ENCODE measurements at regions not wholly inside any gene's neighbourhood (a gene's known extent, or its start where the extent isn't known, plus 50 kb on each side); places are given as distances from the start of the nearest gene placed in this dataset.
"Not testable (repeated sequence)": the region's sequence is repeated elsewhere in the genome, so short reads cannot be mapped to it uniquely, and the experiment has no call there.

DNA sequence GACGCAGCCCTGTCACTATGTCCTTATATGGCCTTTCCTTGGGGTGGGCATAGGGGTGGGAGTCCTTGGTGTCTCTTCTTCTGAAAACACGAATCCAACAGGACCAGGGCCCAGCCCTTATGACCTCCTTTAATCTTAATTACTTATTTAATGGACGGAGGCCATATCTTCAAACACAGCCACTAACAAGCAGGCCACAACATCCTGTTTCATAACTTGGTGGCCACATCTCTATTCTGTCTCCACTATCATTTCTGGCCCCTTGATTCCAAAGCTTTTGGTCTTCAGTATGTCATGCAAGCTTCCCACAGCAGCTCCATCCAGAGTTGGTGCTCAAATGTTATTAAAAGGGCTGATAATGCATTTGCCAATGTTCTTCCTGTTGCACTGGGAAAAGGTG lies 287.3 kb upstream of the SMIM21 start:
- no peak for DNase-seq

DNA sequence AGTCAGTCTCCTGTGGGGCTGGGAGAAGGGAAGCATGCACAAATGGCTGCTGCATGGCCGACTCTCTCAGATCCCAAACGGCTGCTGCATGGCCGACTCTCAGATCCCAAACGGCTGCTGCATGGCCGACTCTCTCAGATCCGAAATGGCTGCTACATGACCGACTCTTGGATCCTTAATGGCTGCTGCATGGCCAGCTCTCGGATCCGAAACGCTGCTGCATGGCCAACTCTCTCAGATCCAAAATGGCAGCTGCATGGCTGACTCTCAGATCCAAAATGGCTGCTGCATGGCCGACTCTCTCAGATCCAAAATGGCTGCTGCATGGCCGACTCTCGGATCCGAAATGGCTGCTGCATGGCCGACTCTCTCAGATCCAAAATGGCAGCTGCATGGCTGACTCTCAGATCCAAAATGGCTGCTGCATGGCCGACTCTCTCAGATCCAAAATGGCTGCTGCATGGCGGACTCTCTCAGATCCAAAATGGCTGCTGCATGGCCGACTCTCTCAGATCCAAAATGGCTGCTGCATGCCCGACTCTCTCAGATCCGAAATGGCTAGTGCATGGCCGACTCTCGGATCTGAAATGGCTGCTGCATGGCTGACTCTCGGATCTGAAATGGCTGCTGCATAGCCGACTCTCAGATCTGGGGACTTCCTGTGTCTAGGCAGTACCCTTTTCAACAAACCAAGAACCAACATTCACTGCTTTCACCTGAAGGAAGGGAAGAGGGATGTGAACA lies 284.8 kb upstream of the SMIM21 start:
- not testable (repeated sequence) for DNase-seq

DNA sequence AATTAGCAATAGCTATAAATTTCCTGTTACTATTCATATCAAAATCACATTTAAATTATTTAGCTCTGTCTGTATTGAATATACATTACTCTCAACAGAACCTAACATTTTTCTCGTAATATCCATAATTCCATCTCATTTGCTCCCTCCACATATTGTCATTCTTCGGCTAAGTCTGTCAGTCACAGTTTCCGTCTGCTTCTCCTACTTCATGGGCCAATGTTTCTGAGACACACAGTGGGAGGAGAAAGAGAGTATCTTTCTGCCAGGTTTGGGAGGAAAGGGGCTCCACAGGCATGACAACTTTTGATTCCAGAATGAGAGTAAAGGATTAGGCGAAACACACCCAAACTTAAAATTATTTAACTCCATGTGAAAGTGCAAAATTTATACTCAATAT lies 273.1 kb upstream of the SMIM21 start:
- no peak for DNase-seq

DNA sequence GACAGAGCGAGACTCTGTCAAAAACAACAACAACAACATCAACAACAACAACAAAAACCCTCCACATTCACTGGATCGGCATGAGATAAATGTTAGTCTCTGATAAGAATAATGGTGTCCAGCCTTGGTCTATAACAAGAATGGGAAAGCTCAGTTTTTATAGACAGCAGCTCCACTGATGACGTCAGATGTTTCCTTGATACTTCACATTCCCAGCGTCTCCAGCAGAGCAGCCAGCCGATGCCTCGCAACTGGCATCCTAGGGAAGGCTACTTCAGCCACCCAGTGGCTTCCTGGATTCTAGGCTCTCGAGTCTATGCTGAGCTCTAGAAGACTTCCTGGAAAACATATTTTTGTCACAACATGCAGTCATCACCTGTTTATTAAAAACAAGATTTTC lies 271.4 kb upstream of the SMIM21 start:
- no peak for DNase-seq

DNA sequence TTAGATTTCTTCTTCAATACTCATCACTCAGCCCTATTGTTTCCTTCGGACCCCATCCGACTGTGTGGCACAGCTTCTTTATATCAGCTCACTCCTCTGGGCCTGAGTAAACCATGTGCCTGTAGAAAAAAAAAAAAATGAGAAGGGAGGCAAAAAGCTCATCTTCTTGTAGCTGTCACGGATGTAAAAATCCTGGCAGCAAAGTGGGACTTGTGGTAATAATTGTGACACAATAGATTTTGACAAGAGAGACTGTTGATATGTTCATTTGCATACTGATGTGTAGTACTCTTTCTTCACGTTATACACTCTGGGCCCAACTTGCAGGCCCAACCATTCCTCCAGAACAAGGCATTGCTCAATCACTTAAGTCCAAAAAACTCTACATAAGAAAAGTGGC lies 270.0 kb upstream of the SMIM21 start:
- no peak for DNase-seq

- no peak for DNase-seq
Observed at GRCh38 chr18:75696391-75696790, 268.9 kb upstream of the SMIM21 start.

GRCh38 chr18:75694292-75694691 lies 266.8 kb upstream of the SMIM21 start:
- no peak for DNase-seq

GRCh38 chr18:75691483-75691882 lies 264.0 kb upstream of the SMIM21 start:
- no peak for DNase-seq

DNA sequence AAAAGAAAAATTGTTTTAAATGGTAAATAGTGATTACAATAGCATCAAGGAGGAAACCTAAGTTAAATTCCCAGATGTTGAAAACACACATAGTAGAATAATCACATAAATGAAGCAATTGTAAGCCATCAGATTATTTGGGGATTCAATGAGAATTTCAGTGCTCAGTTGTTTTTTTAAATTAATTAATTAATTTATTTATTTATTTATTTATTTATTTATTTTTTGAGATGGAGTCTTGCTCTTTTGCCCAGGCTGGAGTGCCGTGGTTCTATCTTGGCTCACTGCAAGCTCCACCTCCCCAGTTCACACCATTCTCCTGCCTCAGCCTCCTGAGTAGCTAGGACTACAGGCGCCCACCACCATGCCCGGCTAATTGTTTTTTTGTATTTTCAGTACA lies 262.8 kb upstream of the SMIM21 start:
- not testable (repeated sequence) for DNase-seq

- DNase-seq: no peak
Observed at GRCh38 chr18:75687626-75688025, 260.1 kb upstream of the SMIM21 start.

DNA sequence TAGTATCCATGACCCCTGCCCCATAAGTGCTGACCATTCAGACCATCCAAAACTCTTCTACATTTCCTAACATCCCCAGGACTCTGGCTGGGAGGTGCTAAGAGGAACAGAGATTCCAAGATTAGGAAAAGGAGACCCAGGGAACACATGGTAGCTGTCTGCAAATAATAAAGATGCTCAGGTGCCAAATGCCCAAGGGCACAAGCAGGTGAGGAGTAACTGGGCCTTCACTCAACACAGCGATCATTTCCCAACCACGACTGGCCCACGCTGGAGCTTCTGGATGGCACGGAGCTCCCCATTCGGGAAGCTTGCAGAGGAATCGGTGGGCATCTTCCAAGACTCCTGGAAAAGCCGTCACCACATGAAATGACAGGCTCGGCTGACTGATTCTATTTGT lies 255.9 kb upstream of the SMIM21 start:
- no peak for DNase-seq

- DNase-seq: no peak
Observed at GRCh38 chr18:75681538-75682115, 254.1 kb upstream of the SMIM21 start.

DNA sequence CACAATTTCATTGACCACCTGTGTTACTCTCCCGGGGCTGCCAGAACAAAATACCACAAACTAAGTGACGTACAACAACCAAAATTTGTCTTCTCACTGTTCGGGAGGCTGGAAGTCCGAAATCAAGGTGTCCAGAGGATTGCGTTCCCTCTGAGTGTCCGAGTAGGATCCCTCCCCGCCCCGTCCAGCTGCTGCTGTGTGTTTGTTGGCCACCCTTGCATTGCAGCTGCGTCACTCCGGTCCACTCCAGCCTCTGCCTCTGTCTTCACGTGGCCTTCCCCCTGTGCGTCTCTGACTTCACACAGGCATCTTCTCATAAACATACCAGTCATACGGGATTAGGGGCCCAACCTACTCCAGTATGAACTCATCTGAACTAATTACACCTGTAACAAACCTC lies 251.8 kb upstream of the SMIM21 start:
- no peak for DNase-seq

DNA sequence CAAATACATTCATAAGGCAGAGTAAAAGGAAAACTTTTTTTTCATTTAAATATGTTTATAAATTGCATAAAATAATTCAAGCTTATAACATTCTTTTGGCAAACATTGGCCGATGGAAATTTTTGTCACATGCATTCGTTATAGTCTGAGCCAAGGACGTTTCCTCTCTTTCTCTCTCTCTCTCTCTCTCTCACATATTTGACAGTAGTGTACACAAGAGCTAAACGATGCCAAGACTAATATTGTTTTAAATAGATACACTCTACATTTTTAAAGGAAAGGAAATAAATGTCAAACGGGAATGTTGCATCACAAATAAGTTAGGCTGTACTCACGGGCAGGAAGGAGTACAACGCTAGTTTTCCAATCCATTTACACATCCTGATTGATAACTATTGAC lies 251.1 kb upstream of the SMIM21 start:
- no peak for DNase-seq

DNA sequence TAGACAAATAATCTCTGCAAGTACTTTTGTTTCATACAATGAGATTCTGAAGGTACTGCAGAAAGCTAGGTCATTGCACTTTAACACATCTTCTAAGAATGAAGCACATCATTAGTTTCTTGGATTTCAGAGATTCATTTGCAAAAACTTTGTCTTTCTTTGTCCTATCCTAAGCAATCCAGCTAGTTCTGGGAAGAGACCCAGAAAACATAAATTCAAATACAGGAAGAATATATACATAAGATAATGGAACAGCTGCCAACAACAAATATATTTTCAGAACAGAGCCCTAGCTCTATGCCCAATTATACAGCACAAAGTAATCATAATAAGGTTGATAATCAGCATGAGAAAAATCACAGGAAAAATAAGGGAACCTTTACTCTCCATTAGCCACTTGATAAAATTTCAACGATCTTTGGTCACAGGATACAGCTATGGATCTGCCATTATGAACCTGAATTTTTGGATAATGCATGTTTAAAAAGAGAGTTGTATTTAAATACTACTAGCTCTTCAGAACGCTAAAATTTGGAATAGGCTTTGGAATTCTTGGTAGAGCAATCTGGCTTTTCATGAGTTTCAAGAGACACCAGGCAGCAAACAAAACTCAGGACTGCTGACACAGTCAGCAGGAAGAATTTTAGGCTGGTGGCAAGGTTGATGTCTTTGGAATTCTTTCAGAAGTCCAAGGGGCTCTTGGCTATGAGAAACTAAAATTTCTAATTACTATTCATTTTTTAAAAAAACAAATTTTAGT lies 250.4 kb upstream of the SMIM21 start:
- DNase-seq: no peak

GRCh38 chr18:75660932-75661331 lies 233.4 kb upstream of the SMIM21 start:
- DNase-seq: no peak

DNA sequence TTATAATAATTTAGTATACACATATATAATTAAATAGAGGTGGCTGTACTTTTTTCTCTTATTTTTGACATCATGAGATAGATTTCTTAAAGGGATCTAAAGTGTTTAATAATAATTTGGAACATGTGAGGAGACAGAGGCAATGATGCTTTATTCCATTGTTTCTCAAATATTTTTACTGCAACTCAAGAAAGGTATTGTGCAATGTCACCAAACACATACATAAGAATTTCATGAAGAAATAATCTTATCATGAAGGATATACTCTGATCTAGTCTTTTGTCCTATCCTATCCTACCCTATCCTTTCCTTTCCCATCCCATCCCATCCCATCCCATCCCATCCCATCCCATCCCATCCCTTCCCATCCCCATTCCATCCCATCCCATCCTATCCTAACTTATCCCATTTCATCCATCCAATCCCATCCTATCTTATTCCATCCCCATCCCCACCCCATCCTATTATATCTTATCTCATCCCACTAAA lies 232.1 kb upstream of the SMIM21 start:
- DNase-seq: no peak

GRCh38 chr18:75658330-75658729 lies 230.8 kb upstream of the SMIM21 start:
- no peak for DNase-seq

- no peak for DNase-seq
Observed at GRCh38 chr18:75656563-75657247, 229.2 kb upstream of the SMIM21 start.

- no peak for DNase-seq
Observed at GRCh38 chr18:75656035-75656434, 228.5 kb upstream of the SMIM21 start.

DNA sequence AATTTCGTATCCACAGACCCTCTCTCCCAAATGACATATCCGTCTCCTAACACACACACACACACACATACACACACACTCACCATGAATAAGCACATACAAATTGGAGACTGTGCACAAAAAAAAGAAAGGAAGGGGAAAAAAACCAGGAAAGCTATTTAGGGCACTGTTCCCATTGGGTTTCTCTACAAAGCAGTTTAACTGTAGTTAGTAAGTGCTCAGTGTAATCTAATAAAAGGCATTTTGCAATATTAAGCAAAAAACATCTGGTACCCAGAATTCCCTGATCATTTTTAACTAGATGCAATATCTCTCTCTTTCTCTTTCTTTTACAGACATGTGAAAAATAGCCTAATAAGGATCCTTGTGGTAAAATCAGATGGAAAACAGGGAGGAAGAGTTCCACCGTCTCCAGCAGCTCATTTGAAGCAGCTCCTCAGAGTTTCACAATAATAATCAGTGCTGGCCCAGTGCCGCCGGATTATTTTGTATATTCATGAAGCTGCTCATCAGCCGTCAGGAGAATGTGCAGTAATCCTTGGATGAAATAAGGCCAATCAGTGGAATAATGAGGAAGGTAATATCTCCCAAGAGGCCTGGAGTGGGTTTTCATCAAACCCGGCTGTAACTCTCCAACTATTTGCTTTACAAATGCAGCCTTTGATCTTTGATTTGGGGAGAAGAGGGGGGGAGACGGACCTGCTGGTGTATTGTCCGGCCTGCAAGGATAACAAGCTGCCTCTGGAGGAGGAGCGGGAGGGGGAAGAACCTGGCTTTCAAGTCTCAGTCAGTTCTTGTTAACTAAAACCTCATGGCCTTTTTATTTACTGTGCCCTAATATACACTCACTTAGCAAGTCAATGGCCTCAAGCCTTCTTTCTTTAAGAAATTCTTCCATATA lies 227.6 kb upstream of the SMIM21 start:
- no peak for DNase-seq

DNA sequence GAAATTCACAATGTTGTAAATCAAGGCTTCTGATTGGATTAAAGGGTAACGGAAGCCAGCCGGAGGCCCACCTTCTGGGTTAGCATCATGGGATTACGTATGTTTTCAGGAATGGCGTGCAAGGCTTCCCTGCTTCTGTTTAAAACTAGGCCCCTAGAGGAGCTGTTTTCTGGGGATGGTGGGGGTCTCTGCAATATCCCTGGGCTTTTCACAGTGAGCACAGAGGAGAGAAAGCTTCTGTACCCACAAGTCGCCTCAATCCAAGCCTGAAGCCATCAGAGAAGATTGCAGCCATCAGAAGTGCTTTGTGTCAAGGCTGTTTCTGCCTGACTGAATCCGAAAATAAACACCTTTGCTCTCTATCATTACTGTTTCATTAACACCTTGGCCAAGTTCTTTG lies 226.9 kb upstream of the SMIM21 start:
- DNase-seq: no peak

Measured in kidney glomerular epithelial cell (primary cell).